GM19395 (cell line): ENCODE measurements at regions not wholly inside any gene's neighbourhood (a gene's known extent, or its start where the extent isn't known, plus 50 kb on each side); places are given as distances from the start of the nearest gene placed in this dataset.

Experiments
- ATAC-seq: cut with Tn5 transposase; IDR thresholded peaks from one replicate; pipeline ENCODE4 v1.9.1; 2021; ENCODE audit warnings: mild to moderate bottlenecking, moderate library complexity; ENCODE audit not compliant: unreplicated experiment

GRCh38 chr15:69782809-69783208 lies 314.9 kb downstream of the TLE3 start:
- ATAC-seq = no peak

GRCh38 chr15:69783211-69783610 lies 314.5 kb downstream of the TLE3 start:
- ATAC-seq = no peak

GRCh38 chr15:69784798-69785566 lies 312.7 kb downstream of the TLE3 start:
- ATAC-seq = no peak

GRCh38 chr15:69786136-69786701 lies 311.5 kb downstream of the TLE3 start:
- ATAC-seq = no peak

GRCh38 chr15:69787791-69788190 lies 309.9 kb downstream of the TLE3 start:
- ATAC-seq = no peak

GRCh38 chr15:69789648-69790393 lies 307.9 kb downstream of the TLE3 start:
- no peak for ATAC-seq

- ATAC-seq = no peak
These were observed 307.1 kb downstream of the TLE3 start for GRCh38 chr15:69790632-69791031.

- ATAC-seq = no peak
These were observed 304.9 kb downstream of the TLE3 start for GRCh38 chr15:69792823-69793222.

GRCh38 chr15:69793431-69793780 lies 304.3 kb downstream of the TLE3 start:
- no peak for ATAC-seq

GRCh38 chr15:69793781-69794451 lies 303.8 kb downstream of the TLE3 start:
- no peak for ATAC-seq

- ATAC-seq = no peak
These were observed 302.9 kb downstream of the TLE3 start for GRCh38 chr15:69794645-69795469.

GRCh38 chr15:69795601-69796000 lies 302.1 kb downstream of the TLE3 start:
- ATAC-seq = no peak

- ATAC-seq = no peak
These were observed 300.6 kb downstream of the TLE3 start for GRCh38 chr15:69797051-69797595.

- ATAC-seq = no peak
These were observed 300.1 kb downstream of the TLE3 start for GRCh38 chr15:69797615-69798014.

- ATAC-seq = no peak
These were observed 299.1 kb downstream of the TLE3 start for GRCh38 chr15:69798481-69799250.

- ATAC-seq = no peak
These were observed 296.6 kb downstream of the TLE3 start for GRCh38 chr15:69801144-69801543.

GRCh38 chr15:69802432-69802831 lies 295.3 kb downstream of the TLE3 start:
- ATAC-seq = no peak

GRCh38 chr15:69804786-69805185 lies 292.9 kb downstream of the TLE3 start:
- ATAC-seq = no peak

- no peak for ATAC-seq
These were observed 292.3 kb downstream of the TLE3 start for GRCh38 chr15:69805248-69805953.
